Esophagus squamous epithelium (tissue), 4 donors: ENCODE measurements at regions not wholly inside any gene's neighbourhood (a gene's known extent, or its start where the extent isn't known, plus 50 kb on each side); places are given as distances from the start of the nearest gene placed in this dataset.
"Not testable (repeated sequence)": the region's sequence is repeated elsewhere in the genome, so short reads cannot be mapped to it uniquely, and the experiment has no call there.

Source experiments
- POLR2A ChIP-seq, 4 donors: fragments of 450-650 bp; IDR thresholded peaks; one replicate each; pipeline ENCODE4 v1.6.1; 2017; ENCODE audit warnings: antibody characterized with exemption in 4 of 4, mild to moderate bottlenecking in 4 of 4, moderate library complexity in 3 of 4
- TF ChIP-seq, protein P1 (sequence below), 6 experiments: fragments of 450-650 bp in 4 of 6; fragments of 200-600 bp in 2 of 6; sonication (generic) in 2 of 6; IDR thresholded peaks; one replicate each; pipeline ENCODE4 v1.5.1; 2016 to 2019; ENCODE audit warnings: antibody characterized with exemption in 6 of 6, mild to moderate bottlenecking in 4 of 6, moderate library complexity in 4 of 6

DNA sequence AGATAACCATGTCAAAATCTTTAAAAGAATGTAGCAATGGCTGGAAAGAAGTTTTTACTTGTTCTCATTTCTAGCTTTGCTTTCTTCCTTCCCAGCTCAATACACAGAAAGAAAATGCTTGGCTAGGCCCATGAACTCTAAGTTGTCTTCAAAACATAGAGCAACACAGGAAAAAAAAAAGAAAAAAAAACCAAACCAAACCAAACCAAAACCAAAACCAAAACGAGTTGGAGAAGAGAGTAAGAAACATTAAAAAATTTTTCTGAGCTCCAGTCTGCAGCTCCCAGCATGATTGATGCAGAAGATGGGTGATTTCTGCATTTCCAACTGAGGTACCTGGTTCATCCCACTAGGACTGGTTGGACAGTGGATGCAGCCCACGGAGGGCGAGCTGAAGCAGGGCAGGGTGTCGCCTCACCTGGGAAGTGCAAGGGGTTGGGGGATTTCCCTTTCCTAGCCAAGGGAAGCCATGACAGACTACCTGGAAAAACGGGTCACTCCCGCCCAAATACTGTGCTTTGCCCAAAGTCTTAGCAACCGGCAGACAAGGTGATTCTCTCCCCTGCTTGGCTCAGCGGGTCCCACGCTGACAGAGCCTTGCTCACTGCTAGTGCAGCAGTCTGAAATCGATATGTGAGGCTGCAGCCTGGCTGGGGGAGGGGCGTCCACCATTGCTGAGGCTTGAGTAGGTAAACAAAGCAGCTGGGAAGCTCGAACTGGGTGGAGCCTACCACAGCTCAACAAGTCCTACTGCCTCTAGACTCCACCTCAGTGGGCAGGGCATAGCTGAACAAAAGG is 81.1 kb upstream of the SYT10 start:
- TF ChIP-seq POLR2A (IDR thresholded peaks at IDR 0.05): not testable (repeated sequence)
- TF ChIP-seq, protein P1, sequence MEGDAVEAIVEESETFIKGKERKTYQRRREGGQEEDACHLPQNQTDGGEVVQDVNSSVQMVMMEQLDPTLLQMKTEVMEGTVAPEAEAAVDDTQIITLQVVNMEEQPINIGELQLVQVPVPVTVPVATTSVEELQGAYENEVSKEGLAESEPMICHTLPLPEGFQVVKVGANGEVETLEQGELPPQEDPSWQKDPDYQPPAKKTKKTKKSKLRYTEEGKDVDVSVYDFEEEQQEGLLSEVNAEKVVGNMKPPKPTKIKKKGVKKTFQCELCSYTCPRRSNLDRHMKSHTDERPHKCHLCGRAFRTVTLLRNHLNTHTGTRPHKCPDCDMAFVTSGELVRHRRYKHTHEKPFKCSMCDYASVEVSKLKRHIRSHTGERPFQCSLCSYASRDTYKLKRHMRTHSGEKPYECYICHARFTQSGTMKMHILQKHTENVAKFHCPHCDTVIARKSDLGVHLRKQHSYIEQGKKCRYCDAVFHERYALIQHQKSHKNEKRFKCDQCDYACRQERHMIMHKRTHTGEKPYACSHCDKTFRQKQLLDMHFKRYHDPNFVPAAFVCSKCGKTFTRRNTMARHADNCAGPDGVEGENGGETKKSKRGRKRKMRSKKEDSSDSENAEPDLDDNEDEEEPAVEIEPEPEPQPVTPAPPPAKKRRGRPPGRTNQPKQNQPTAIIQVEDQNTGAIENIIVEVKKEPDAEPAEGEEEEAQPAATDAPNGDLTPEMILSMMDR (IDR thresholded peaks at IDR 0.05): not testable (repeated sequence)
